Skeletal muscle tissue (tissue), 3 donors: ENCODE measurements at regions not wholly inside any gene's neighbourhood (a gene's known extent, or its start where the extent isn't known, plus 50 kb on each side); places are given as distances from the start of the nearest gene placed in this dataset.

Experiments
- H3K27ac ChIP-seq: one replicate; pipeline ENCODE4 v1.7.0; 2013; ENCODE audit warnings: mild to moderate bottlenecking, low read depth, low read length, inconsistent platforms
- H3K27me3 ChIP-seq, 3 donors: one replicate each; pipeline ENCODE4 v1.7.0; 2013; ENCODE audit warnings: low read length in 3 of 3; ENCODE audit not compliant: control insufficient read depth in 3 of 3, insufficient read depth in 3 of 3
- H3K36me3 ChIP-seq, 3 donors: one replicate each; pipeline ENCODE4 v1.7.0; 2013; ENCODE audit warnings: low read length in 3 of 3; ENCODE audit not compliant: control insufficient read depth in 3 of 3, insufficient read depth in 3 of 3
- H3K4me1 ChIP-seq, 3 donors: one replicate each; pipeline ENCODE4 v1.7.0; 2013; ENCODE audit warnings: low read length in 3 of 3, mild to moderate bottlenecking in 3 of 3; ENCODE audit not compliant: control insufficient read depth in 3 of 3, insufficient read depth in 3 of 3
- H3K4me3 ChIP-seq, 3 donors: one replicate each; pipeline ENCODE4 v1.7.0; 2013; ENCODE audit warnings: low read length in 3 of 3
- H3K9ac ChIP-seq, 3 donors: one replicate each; pipeline ENCODE4 v1.7.0; 2013; ENCODE audit warnings: low read length in 3 of 3, mild to moderate bottlenecking in 3 of 3, moderate library complexity in 2 of 3, low read depth in 1 of 3
- H3K9me3 ChIP-seq, 3 donors: one replicate each; pipeline ENCODE4 v1.7.0; 2013; ENCODE audit warnings: low read length in 3 of 3; ENCODE audit not compliant: control insufficient read depth in 3 of 3
- donor health status: Osteomylitis.

- no peaks in the 10 kb centered on the region for H3K27me3 ChIP-seq
- H3K4me1 ChIP-seq, result peaks cover 16 to 30% (median 20%) of the 10 kb centered on the region in 3 donors
- H3K36me3 ChIP-seq, result no peaks in the 10 kb centered on the region
- H3K9me3 ChIP-seq, result peaks cover 0 to 9% (median 7%) of the 10 kb centered on the region in 3 donors
- H3K4me3 ChIP-seq, result no peak overlapping the region
- H3K9ac ChIP-seq, result no peak overlapping the region
- no peak overlapping the region for H3K27ac ChIP-seq
Observed at GRCh38 chr13:18998389-18998788, 183.2 kb downstream of the TUBA3C start.

- Histone ChIP-seq H3K27me3 (no peaks in the 10 kb centered on the region), H3K4me1 (peaks cover 16 to 31% (median 24%) of the 10 kb centered on the region in 3 donors), H3K9ac (no peak overlapping the region), H3K9me3 (peaks cover 0 to 12% (median 7%) of the 10 kb centered on the region in 3 donors), H3K27ac (no peak overlapping the region), H3K36me3 (no peaks in the 10 kb centered on the region), H3K4me3 (no peak overlapping the region)
Observed at GRCh38 chr13:18996627-18997051, 185.0 kb downstream of the TUBA3C start.

- Histone ChIP-seq H3K9ac (no peak overlapping the region), H3K27me3 (no peaks in the 10 kb centered on the region), H3K9me3 (peaks cover 0 to 12% (median 7%) of the 10 kb centered on the region in 3 donors)
Observed at GRCh38 chr13:18996221-18996620, 185.4 kb downstream of the TUBA3C start.

GRCh38 chr13:18995259-18995873 lies 186.3 kb downstream of the TUBA3C start:
- Histone ChIP-seq H3K4me3 (peak overlapping the region in 2 of 3 donors; percentile 10 to 29), H3K27ac (no peak overlapping the region), H3K9ac (no peak overlapping the region), H3K36me3 (no peaks in the 10 kb centered on the region), H3K4me1 (peaks cover 16 to 31% (median 24%) of the 10 kb centered on the region in 3 donors), H3K9me3 (peaks cover 0 to 12% (median 7%) of the 10 kb centered on the region in 3 donors), H3K27me3 (no peaks in the 10 kb centered on the region)

More at GRCh38 chr13:18996221-18996620, 185.4 kb downstream of the TUBA3C start:
- H3K4me1 ChIP-seq, result peaks cover 16 to 31% (median 24%) of the 10 kb centered on the region in 3 donors
- no peak overlapping the region for H3K27ac ChIP-seq
- no peak overlapping the region for H3K4me3 ChIP-seq
- H3K36me3 ChIP-seq, result no peaks in the 10 kb centered on the region

- H3K36me3 ChIP-seq, result no peaks in the 10 kb centered on the region
- peaks cover 0 to 12% (median 7%) of the 10 kb centered on the region in 3 donors for H3K9me3 ChIP-seq
- peak overlapping the region in 2 of 3 donors; percentile 7 to 25 for H3K4me3 ChIP-seq
- H3K4me1 ChIP-seq, result peaks cover 16 to 31% (median 24%) of the 10 kb centered on the region in 3 donors
- no peaks in the 10 kb centered on the region for H3K27me3 ChIP-seq
- H3K9ac ChIP-seq, result no peak overlapping the region
- no peak overlapping the region for H3K27ac ChIP-seq
Observed at GRCh38 chr13:18993884-18994660, 187.6 kb downstream of the TUBA3C start.

GRCh38 chr13:18992791-18993190 lies 188.8 kb downstream of the TUBA3C start:
- Histone ChIP-seq H3K27me3 (no peaks in the 10 kb centered on the region), H3K9me3 (peaks cover 0 to 12% (median 7%) of the 10 kb centered on the region in 3 donors), H3K36me3 (no peaks in the 10 kb centered on the region), H3K4me1 (peaks cover 16 to 31% (median 24%) of the 10 kb centered on the region in 3 donors), H3K27ac (no peak overlapping the region), H3K4me3 (peak overlapping the region in 1 of 3 donors; percentile 35), H3K9ac (no peak overlapping the region)

GRCh38 chr13:18991060-18991459 lies 190.6 kb downstream of the TUBA3C start:
- peaks cover 0 to 12% (median 5%) of the 10 kb centered on the region in 3 donors for H3K9me3 ChIP-seq
- H3K27ac ChIP-seq, result no peak overlapping the region
- no peaks in the 10 kb centered on the region for H3K27me3 ChIP-seq
- no peak overlapping the region for H3K4me3 ChIP-seq
- H3K9ac ChIP-seq, result no peak overlapping the region
- H3K4me1 ChIP-seq, result peaks cover 16 to 28% (median 24%) of the 10 kb centered on the region in 3 donors
- no peaks in the 10 kb centered on the region for H3K36me3 ChIP-seq

- Histone ChIP-seq H3K9me3 (no peaks in the 10 kb centered on the region), H3K27me3 (no peaks in the 10 kb centered on the region), H3K27ac (no peak overlapping the region), H3K4me1 (no peaks in the 10 kb centered on the region), H3K4me3 (no peak overlapping the region), H3K36me3 (no peaks in the 10 kb centered on the region), H3K9ac (no peak overlapping the region)
Observed at GRCh38 chr13:18978447-18978846, 203.2 kb downstream of the TUBA3C start.

- no peaks in the 10 kb centered on the region for H3K4me1 ChIP-seq
- no peak overlapping the region for H3K9ac ChIP-seq
- no peaks in the 10 kb centered on the region for H3K9me3 ChIP-seq
- H3K36me3 ChIP-seq, result no peaks in the 10 kb centered on the region
- no peak overlapping the region for H3K27ac ChIP-seq
- H3K27me3 ChIP-seq, result no peaks in the 10 kb centered on the region
- H3K4me3 ChIP-seq, result no peak overlapping the region
Observed at GRCh38 chr13:18977857-18978256, 203.8 kb downstream of the TUBA3C start.
